ENCODE measurements at regions not wholly inside any gene's neighbourhood (a gene's known extent, or its start where the extent isn't known, plus 50 kb on each side); places are given as distances from the start of the nearest gene placed in this dataset.

DNA sequence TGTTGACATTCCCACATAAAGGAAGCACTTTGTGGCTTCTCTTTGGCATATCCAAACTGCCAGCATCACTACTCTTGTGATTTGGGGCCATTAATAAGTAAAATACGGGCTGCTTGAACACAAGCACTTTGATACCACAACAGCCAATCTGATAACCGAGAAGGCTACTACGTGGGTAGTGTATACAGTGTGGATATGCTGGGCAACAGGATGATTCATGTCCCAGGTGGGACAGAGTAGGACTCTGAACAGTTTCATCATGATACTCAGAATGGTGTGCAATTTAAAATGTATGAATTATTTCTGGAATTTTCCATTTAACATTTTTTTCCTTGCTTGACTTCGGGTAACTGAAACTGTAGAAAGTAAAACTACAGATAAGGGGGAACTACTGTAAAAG, 225.0 kb upstream of the DDHD1 start:
- Histone ChIP-seq H3K4me1 (replicated peaks in 1 of 2; ENCODE audit: control insufficient read depth in 2 of 2, insufficient read depth in 2 of 2, low read length in 2 of 2) (no peaks in the 10 kb centered on the region), H3K36me3 (ENCODE audit: control insufficient read depth, insufficient read depth, low read length) (no peaks in the 10 kb centered on the region), H3K9me1 (ENCODE audit: control insufficient read depth, insufficient read depth, low read length) (no peaks in the 10 kb centered on the region), H3K27ac (ENCODE audit: extremely low read depth, low read depth, low read length) (no peak overlapping the region), H2AFZ (ENCODE audit: low read depth, low read length) (no peak overlapping the region), H3K9ac (ENCODE audit: insufficient read depth in 1 of 2, low read depth in 2 of 2, low read length in 2 of 2) (no peak overlapping the region), H3K4me2 (ENCODE audit: insufficient read depth, low read length) (no peak overlapping the region), H3K4me3 (no peak overlapping the region), H3K27me3 (ENCODE audit: control insufficient read depth in 2 of 2, insufficient read depth in 2 of 2, low read length in 2 of 2) (no peaks in the 10 kb centered on the region), H3K9me3 (replicated peaks; ENCODE audit: control insufficient read depth, insufficient read depth, low read depth, low read length) (no peaks in the 10 kb centered on the region), H4K20me1 (replicated peaks; ENCODE audit: control insufficient read depth, insufficient read depth, low read length) (no peaks in the 10 kb centered on the region), H3K79me2 (ENCODE audit: control insufficient read depth, insufficient read depth, low read length) (no peaks in the 10 kb centered on the region)
- ChIA-PET CTCF (ENCODE audit: low intra/inter-chr PET ratio) (no interaction called here), POLR2A (no interaction called here)
- no TSS peak for BruUV-seq (replicated peaks)
- TF ChIP-seq GABPB2 (CRISPR knock-in tag; conservative IDR thresholded peaks at IDR 0.05): no peak
- no peak for TF ChIP-seq ELF4 (CRISPR knock-in tag; IDR thresholded peaks at IDR 0.05)
- TF ChIP-seq ZNF766 (CRISPR knock-in tag; conservative IDR thresholded peaks at IDR 0.05): no peak
- TF ChIP-seq ZNF134 (CRISPR knock-in tag; conservative IDR thresholded peaks at IDR 0.05): no peak
- TF ChIP-seq, protein P1, sequence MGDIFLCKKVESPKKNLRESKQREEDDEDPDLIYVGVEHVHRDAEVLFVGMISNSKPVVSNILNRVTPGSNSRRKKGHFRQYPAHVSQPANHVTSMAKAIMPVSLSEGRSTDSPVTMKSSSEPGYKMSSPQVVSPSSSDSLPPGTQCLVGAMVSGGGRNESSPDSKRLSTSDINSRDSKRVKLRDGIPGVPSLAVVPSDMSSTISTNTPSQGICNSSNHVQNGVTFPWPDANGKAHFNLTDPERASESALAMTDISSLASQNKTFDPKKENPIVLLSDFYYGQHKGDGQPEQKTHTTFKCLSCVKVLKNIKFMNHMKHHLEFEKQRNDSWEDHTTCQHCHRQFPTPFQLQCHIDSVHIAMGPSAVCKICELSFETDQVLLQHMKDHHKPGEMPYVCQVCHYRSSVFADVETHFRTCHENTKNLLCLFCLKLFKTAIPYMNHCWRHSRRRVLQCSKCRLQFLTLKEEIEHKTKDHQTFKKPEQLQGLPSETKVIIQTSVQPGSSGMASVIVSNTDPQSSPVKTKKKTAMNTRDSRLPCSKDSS (IDR thresholded peaks at IDR 0.05; ENCODE audit: low read depth, partially characterized antibody): no peak
- TF ChIP-seq, protein P2, sequence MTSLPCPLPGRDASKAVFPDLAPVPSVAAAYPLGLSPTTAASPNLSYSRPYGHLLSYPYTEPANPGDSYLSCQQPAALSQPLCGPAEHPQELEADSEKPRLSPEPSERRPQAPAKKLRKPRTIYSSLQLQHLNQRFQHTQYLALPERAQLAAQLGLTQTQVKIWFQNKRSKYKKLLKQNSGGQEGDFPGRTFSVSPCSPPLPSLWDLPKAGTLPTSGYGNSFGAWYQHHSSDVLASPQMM (CRISPR knock-in tag; IDR thresholded peaks at IDR 0.05): no peak
- TF ChIP-seq MYBL2 (IDR thresholded peaks at IDR 0.05; ENCODE audit: low read depth): no peak
- no peak for TF ChIP-seq MYBL2 (CRISPR knock-in tag; IDR thresholded peaks at IDR 0.05; ENCODE audit: borderline replicate concordance)
- TF ChIP-seq JUNB (CRISPR knock-in tag; conservative IDR thresholded peaks at IDR 0.05): no peak
- no peak for TF ChIP-seq COPS2 (conservative IDR thresholded peaks at IDR 0.05)
- TF ChIP-seq POLR2A (conservative IDR thresholded peaks at IDR 0.05): no peak
- TF ChIP-seq, protein P3, sequence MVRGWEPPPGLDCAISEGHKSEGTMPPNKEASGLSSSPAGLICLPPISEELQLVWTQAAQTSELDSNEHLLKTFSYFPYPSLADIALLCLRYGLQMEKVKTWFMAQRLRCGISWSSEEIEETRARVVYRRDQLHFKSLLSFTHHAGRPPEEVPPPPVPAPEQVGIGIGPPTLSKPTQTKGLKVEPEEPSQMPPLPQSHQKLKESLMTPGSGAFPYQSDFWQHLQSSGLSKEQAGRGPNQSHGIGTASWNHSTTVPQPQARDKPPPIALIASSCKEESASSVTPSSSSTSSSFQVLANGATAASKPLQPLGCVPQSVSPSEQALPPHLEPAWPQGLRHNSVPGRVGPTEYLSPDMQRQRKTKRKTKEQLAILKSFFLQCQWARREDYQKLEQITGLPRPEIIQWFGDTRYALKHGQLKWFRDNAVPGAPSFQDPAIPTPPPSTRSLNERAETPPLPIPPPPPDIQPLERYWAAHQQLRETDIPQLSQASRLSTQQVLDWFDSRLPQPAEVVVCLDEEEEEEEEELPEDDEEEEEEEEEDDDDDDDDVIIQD (CRISPR knock-in tag; IDR thresholded peaks at IDR 0.05): no peak
- TF ChIP-seq PPARD (CRISPR knock-in tag; IDR thresholded peaks at IDR 0.05): no peak
- TF ChIP-seq, protein P4, sequence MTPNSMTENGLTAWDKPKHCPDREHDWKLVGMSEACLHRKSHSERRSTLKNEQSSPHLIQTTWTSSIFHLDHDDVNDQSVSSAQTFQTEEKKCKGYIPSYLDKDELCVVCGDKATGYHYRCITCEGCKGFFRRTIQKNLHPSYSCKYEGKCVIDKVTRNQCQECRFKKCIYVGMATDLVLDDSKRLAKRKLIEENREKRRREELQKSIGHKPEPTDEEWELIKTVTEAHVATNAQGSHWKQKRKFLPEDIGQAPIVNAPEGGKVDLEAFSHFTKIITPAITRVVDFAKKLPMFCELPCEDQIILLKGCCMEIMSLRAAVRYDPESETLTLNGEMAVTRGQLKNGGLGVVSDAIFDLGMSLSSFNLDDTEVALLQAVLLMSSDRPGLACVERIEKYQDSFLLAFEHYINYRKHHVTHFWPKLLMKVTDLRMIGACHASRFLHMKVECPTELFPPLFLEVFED (CRISPR knock-in tag; conservative IDR thresholded peaks at IDR 0.05): no peak
- TF ChIP-seq GATAD2A (IDR thresholded peaks at IDR 0.05): no peak
- no peak for TF ChIP-seq ZBED1 (IDR thresholded peaks at IDR 0.05)
- TF ChIP-seq ZC3H11A (IDR thresholded peaks at IDR 0.05; ENCODE audit: low read depth, low read length): no peak
- TF ChIP-seq, protein P5, sequence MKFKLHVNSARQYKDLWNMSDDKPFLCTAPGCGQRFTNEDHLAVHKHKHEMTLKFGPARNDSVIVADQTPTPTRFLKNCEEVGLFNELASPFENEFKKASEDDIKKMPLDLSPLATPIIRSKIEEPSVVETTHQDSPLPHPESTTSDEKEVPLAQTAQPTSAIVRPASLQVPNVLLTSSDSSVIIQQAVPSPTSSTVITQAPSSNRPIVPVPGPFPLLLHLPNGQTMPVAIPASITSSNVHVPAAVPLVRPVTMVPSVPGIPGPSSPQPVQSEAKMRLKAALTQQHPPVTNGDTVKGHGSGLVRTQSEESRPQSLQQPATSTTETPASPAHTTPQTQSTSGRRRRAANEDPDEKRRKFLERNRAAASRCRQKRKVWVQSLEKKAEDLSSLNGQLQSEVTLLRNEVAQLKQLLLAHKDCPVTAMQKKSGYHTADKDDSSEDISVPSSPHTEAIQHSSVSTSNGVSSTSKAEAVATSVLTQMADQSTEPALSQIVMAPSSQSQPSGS (CRISPR knock-in tag; IDR thresholded peaks at IDR 0.05): no peak
- intact Hi-C loops (cut with micrococcal nuclease) (no loop called here), in situ Hi-C loops (cut with MboI) (no loop called here)
- no peak for ATAC-seq
- FAIRE-seq: no peak
- DNase-seq (ENCODE audit: extremely low read depth in 1 of 4, low spot score in 3 of 4): no peak
- WGBS (ENCODE audit: insufficient coverage, low coverage, missing lambda C conversion rate): 0% methylated on average over 4 of the region's 4 CpGs
